ENCODE measurements at regions not wholly inside any gene's neighbourhood (a gene's known extent, or its start where the extent isn't known, plus 50 kb on each side); places are given as distances from the start of the nearest gene placed in this dataset.

GRCh38 chr17:77501751-77502625, 361.2 kb downstream of the SEC14L1 start:
- DNase-seq (ENCODE audit: low read depth): no peak

DNA sequence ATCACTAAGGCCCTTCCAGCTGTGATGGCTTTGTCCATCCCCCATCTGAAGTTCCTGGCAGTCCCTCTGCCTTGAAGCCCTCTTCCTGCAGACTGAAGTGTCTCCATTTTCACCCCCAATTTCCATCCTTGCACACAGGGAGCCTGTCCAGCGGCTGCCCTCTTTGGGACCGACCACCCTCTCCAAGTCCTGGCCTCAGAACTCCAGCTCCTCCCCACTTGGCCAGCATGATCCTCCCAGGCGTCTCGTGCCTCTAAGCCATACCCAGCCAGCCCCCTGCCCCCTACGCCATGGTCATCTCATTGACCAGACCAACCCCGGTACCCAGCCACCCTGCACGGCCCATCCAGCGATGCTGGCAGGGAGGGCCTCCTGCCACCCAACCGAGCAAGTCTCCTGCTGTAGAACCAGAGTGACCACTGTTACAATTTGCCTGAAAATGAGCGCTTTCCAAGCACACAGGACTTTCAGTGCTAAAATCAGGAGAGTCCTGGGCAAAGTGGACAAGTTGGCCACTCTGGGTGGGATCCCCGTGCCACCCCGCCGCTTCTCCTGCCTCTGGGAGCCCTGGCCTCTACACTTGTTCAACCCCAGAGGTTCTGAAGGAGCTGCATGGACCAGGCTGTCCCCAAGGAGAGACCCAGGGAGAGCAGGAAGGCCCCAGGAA, 362.0 kb downstream of the SEC14L1 start:
- DNase-seq (ENCODE audit: low read depth): no peak

GRCh38 chr17:77503293-77503655, 362.5 kb downstream of the SEC14L1 start:
- DNase-seq (ENCODE audit: low read depth): no peak

GRCh38 chr17:77503916-77504651, 363.3 kb downstream of the SEC14L1 start:
- no peak for DNase-seq (ENCODE audit: low read depth)

GRCh38 chr17:77504652-77505155, 363.9 kb downstream of the SEC14L1 start:
- no peak for DNase-seq (ENCODE audit: low read depth)

GRCh38 chr17:77505181-77505639, 364.4 kb downstream of the SEC14L1 start:
- no peak for DNase-seq (ENCODE audit: low read depth)

GRCh38 chr17:77506371-77506991, 365.7 kb downstream of the SEC14L1 start:
- DNase-seq (ENCODE audit: low read depth): no peak

DNA sequence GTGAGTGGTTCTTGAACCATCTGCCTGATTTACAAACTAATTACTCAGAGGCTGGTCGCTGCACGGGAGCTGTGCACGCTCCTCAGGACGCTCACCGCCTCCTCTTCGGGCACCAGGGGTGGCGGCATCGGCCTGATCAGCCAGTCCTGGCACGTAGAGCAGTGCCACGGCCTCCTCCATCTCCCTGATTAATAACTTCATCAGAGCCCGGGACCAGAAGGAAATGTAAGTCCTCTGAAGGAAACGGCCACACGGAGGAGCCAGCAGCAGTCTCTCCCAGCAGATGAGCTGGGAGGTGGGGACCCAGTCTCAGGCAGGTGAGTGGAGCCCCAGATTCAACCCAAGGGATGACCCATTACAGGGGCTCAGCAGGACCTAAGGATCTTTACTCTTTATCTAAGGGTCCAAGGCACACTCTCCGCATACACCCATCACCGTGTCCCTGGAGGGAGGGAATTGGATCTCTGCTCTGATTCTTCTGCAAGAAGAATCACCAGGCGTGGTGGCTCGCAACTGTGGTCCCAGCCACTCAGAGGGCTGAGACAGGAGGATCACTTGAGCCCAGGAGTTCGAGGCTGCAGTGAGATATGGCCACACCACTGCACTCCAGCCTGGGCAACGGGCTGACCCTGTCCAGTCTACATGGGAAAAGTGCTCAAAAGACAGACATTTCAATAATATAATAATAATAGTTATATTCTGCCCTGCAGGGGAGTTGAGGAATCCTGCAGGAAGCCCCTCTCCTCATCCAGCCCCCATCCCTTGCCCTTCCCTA, 366.5 kb downstream of the SEC14L1 start:
- no peak for DNase-seq (ENCODE audit: low read depth)

DNA sequence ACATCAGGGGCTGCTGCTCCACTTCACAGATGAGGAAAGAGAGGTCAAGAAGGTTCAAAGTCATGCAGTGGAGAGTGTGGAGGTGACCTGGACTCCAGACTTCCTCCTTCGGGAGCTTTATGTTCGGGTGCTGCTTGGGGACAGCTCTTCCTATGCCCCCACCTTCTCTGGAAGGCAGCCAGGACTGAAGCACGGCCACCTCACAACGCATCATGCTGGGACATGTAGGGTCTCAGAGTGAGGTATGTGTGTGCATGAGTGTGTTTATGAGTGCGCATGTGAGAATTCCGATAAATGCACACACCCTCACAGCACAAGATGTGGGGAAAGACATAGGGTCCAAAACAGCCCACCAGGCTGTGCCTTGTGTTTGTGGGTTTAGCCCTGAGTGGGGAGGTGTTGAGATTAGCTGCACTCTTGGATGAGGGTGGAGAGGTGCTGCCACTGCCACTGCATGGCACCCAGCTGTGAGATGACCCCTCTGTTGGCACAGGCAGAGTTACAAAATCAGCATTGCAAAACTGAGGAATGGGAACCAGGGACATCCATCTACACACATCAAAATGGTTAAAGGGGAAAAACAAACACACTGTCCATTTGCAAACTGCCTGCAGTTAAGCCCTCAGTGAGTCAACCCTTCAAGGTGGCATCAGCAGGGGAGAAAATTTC, 367.4 kb downstream of the SEC14L1 start:
- no peak for DNase-seq (ENCODE audit: low read depth)

GRCh38 chr17:77509089-77509488, 368.3 kb downstream of the SEC14L1 start:
- DNase-seq (ENCODE audit: low read depth): no peak

GRCh38 chr17:77509599-77509998, 368.8 kb downstream of the SEC14L1 start:
- DNase-seq (ENCODE audit: low read depth): no peak

GRCh38 chr17:77510133-77510796, 369.5 kb downstream of the SEC14L1 start:
- DNase-seq (ENCODE audit: low read depth): no peak

DNA sequence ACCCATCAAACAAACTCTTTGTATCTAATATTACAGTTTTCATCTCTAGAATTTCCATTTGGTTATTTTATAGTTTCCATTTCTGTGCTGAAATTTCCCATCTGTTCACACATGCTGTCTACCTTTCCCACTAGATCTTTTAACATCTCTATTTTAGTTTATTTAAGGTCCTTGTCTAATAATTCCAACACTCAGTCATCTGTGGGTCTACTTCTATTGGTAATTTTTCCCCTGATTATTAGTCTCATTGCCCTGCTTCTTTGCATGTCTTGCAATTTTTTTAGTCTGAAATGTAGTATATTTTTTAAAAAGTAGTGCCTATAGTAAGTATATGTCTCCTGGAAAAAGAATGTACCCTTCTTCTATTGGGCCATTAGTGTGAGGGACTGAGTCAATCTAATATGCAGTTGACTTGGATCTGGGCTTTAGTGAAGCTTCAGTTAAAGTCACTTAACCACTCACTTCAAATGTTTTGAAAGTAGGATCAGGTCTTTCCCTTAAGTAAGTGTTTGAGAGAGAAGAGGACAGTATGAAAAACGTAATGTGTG, 370.8 kb downstream of the SEC14L1 start:
- no peak for DNase-seq (ENCODE audit: low read depth)

DNA sequence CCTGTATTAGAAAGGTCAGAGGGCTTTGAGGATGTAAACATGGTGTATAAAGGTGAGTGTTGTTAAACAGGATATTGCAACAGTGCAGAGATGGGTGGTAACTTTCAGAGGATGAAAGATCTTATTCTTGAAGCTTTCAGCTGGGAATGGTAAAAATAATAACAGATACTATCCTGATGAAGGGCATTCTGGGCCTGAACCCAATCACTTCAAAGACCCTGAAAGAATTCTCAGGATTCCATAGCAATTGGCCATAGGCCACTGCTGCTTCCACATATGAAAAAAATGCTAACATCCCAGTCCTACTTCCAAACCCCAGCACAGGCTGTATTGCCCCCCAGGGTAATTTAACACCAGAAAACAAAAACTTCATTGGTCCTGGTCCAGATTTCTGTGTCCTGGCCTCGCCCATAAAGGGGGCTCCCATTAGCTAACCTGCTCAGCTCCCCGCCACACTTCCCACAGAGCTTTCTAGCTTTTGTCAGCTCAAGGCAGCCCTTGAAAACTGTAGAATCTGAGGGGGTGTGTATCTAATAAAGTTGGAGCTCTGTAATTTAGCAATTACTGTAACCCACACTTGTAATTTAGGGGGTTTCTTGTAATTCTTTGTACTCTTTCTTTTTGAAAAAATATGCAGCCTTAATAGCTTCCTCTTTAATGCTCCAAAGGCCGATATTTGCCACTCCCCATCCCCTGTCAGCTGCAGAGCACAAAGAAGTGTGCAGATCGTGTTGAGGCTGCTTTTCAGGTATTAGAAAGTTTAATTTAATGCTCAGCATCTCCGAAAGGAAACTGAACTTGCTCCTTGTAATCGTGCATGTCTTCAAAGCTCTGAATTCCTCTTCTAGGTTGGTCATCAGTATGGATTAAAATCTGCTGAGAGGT, 371.5 kb downstream of the SEC14L1 start:
- DNase-seq (ENCODE audit: low read depth): no peak

GRCh38 chr17:77513045-77513444, 372.3 kb downstream of the SEC14L1 start:
- no peak for DNase-seq (ENCODE audit: low read depth)

DNA sequence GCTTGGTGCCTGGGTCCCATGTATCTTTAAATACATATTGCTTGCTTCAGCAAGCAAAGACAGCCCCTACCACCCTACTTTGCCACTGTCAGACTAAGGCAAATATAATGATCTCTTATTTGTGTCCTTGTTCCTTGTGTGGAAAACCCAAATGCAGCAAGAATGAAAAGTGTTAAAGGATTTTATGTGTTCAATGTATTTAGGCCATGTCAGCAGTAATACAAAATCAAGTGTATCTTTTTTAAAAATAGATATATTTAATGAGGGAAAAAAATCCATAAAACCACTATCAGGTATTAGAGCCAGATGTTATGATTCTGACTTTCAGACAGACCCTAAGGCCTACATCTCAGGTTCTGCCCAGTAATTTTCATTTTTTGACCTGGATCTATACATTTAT, 374.5 kb downstream of the SEC14L1 start:
- DNase-seq (ENCODE audit: low read depth): no peak

DNA sequence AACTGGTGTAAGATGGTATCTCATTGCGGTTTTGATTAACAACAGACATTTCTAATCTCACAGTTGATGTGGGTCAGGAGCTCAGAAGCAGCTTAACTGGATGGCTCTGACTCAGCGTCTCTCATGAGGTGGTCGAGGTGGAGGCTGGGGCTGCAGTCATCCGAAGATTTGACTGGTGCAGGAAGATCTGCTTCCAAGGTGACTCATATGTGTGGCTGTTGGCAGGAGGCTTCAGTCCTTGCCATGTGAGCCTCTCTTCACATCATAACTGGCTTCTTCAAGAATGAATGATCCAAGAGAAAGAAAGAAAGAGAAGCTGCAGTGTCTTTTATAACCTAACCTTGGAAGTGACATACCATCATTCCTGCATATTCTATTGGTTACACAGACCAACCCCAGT, 376.1 kb downstream of the SEC14L1 start:
- DNase-seq (ENCODE audit: low read depth): no peak

- DNase-seq (ENCODE audit: low read depth): no peak
These were observed 380.3 kb downstream of the SEC14L1 start for GRCh38 chr17:77521076-77521475.

GRCh38 chr17:77523540-77523939, 382.8 kb downstream of the SEC14L1 start:
- DNase-seq (ENCODE audit: low read depth): no peak

Measured in T follicular helper cell (primary cell).